ENCODE measurements at regions not wholly inside any gene's neighbourhood (a gene's known extent, or its start where the extent isn't known, plus 50 kb on each side); places are given as distances from the start of the nearest gene placed in this dataset.

DNA sequence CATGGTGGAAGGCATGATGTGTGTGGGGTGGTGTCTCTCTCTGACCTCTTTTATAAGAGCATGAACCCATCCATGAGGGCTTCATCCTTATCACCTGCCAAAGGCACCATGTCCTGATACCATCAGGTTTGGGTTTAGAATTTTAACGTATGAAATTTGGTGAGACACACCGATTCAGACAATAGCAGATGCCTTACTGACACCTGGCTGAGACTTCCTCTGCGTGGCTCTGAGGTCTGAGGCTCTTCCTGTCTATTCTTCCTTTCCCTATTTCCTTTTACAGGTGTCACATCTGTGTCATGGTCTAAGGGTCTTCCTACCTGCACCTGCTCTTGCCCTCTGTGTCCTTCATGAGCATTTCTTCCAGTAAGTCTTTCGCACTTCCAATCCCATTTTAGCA lies 320.7 kb upstream of the CLNK start (continued):
- TF ChIP-seq, protein P1, sequence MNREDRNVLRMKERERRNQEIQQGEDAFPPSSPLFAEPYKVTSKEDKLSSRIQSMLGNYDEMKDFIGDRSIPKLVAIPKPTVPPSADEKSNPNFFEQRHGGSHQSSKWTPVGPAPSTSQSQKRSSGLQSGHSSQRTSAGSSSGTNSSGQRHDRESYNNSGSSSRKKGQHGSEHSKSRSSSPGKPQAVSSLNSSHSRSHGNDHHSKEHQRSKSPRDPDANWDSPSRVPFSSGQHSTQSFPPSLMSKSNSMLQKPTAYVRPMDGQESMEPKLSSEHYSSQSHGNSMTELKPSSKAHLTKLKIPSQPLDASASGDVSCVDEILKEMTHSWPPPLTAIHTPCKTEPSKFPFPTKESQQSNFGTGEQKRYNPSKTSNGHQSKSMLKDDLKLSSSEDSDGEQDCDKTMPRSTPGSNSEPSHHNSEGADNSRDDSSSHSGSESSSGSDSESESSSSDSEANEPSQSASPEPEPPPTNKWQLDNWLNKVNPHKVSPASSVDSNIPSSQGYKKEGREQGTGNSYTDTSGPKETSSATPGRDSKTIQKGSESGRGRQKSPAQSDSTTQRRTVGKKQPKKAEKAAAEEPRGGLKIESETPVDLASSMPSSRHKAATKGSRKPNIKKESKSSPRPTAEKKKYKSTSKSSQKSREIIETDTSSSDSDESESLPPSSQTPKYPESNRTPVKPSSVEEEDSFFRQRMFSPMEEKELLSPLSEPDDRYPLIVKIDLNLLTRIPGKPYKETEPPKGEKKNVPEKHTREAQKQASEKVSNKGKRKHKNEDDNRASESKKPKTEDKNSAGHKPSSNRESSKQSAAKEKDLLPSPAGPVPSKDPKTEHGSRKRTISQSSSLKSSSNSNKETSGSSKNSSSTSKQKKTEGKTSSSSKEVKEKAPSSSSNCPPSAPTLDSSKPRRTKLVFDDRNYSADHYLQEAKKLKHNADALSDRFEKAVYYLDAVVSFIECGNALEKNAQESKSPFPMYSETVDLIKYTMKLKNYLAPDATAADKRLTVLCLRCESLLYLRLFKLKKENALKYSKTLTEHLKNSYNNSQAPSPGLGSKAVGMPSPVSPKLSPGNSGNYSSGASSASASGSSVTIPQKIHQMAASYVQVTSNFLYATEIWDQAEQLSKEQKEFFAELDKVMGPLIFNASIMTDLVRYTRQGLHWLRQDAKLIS (CRISPR knock-in tag; IDR thresholded peaks at IDR 0.05; ENCODE audit: borderline replicate concordance): no peak
- TF ChIP-seq FOXP1 (CRISPR knock-in tag; IDR thresholded peaks at IDR 0.05; ENCODE audit: borderline replicate concordance) (no peak), TP53 (CRISPR knock-in tag; IDR thresholded peaks at IDR 0.05) (no peak), CBFB (CRISPR knock-in tag; IDR thresholded peaks at IDR 0.05; ENCODE audit: low read depth) (no peak), IRF2 (CRISPR knock-in tag; IDR thresholded peaks at IDR 0.05; ENCODE audit: borderline replicate concordance, low read depth) (no peak), MXD4 (CRISPR knock-in tag; IDR thresholded peaks at IDR 0.05; ENCODE audit: borderline replicate concordance) (no peak), JAZF1 (CRISPR knock-in tag; IDR thresholded peaks at IDR 0.05) (no peak), SOX15 (CRISPR knock-in tag; IDR thresholded peaks at IDR 0.05) (no peak)
- TF ChIP-seq, protein P2, sequence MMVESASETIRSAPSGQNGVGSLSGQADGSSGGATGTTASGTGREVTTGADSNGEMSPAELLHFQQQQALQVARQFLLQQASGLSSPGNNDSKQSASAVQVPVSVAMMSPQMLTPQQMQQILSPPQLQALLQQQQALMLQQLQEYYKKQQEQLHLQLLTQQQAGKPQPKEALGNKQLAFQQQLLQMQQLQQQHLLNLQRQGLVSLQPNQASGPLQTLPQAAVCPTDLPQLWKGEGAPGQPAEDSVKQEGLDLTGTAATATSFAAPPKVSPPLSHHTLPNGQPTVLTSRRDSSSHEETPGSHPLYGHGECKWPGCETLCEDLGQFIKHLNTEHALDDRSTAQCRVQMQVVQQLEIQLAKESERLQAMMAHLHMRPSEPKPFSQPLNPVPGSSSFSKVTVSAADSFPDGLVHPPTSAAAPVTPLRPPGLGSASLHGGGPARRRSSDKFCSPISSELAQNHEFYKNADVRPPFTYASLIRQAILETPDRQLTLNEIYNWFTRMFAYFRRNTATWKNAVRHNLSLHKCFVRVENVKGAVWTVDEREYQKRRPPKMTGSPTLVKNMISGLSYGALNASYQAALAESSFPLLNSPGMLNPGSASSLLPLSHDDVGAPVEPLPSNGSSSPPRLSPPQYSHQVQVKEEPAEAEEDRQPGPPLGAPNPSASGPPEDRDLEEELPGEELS (CRISPR knock-in tag; IDR thresholded peaks at IDR 0.05): no peak
- TF ChIP-seq, protein P3, sequence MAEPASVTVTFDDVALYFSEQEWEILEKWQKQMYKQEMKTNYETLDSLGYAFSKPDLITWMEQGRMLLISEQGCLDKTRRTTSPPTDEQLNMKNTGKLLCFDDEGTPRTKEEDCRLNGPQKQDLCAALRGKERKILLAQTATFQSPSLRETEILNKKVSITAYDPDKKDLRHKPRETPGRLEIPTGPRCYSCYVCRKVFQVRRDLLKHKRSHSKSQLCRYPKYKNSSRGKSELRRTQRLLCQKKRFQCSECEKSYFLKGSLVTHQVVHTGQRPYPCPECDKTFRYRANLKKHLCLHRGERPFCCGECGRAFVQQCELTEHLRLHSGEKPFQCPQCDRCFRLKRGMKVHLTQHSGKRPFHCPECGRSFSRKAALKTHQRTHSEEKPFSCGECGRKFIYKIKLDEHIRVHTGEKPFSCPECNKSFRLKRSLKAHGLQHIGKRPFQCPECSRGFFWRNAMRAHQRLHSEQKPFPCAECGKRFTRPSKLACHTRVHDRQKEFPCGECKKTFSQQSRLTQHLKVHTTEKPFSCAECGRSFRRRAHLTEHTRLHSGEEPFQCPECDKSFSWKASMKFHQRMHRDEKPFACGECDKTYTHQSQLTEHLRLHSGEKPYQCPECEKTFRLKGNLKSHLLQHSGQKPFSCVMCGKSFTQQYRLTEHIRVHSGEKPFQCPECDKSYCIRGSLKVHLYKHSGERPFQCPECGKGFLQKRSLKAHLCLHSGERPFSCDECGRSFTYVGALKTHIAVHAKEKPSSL (CRISPR knock-in tag; conservative IDR thresholded peaks at IDR 0.05): no peak
- TF ChIP-seq, protein P4, sequence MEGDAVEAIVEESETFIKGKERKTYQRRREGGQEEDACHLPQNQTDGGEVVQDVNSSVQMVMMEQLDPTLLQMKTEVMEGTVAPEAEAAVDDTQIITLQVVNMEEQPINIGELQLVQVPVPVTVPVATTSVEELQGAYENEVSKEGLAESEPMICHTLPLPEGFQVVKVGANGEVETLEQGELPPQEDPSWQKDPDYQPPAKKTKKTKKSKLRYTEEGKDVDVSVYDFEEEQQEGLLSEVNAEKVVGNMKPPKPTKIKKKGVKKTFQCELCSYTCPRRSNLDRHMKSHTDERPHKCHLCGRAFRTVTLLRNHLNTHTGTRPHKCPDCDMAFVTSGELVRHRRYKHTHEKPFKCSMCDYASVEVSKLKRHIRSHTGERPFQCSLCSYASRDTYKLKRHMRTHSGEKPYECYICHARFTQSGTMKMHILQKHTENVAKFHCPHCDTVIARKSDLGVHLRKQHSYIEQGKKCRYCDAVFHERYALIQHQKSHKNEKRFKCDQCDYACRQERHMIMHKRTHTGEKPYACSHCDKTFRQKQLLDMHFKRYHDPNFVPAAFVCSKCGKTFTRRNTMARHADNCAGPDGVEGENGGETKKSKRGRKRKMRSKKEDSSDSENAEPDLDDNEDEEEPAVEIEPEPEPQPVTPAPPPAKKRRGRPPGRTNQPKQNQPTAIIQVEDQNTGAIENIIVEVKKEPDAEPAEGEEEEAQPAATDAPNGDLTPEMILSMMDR (IDR thresholded peaks at IDR 0.05): no peak
- TF ChIP-seq, protein P5, sequence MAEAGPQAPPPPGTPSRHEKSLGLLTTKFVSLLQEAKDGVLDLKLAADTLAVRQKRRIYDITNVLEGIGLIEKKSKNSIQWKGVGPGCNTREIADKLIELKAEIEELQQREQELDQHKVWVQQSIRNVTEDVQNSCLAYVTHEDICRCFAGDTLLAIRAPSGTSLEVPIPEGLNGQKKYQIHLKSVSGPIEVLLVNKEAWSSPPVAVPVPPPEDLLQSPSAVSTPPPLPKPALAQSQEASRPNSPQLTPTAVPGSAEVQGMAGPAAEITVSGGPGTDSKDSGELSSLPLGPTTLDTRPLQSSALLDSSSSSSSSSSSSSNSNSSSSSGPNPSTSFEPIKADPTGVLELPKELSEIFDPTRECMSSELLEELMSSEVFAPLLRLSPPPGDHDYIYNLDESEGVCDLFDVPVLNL (CRISPR knock-in tag; IDR thresholded peaks at IDR 0.05; ENCODE audit: borderline replicate concordance, low read depth): no peak
- TF ChIP-seq, protein P6, sequence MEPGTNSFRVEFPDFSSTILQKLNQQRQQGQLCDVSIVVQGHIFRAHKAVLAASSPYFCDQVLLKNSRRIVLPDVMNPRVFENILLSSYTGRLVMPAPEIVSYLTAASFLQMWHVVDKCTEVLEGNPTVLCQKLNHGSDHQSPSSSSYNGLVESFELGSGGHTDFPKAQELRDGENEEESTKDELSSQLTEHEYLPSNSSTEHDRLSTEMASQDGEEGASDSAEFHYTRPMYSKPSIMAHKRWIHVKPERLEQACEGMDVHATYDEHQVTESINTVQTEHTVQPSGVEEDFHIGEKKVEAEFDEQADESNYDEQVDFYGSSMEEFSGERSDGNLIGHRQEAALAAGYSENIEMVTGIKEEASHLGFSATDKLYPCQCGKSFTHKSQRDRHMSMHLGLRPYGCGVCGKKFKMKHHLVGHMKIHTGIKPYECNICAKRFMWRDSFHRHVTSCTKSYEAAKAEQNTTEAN (CRISPR knock-in tag; IDR thresholded peaks at IDR 0.05): no peak

DNA sequence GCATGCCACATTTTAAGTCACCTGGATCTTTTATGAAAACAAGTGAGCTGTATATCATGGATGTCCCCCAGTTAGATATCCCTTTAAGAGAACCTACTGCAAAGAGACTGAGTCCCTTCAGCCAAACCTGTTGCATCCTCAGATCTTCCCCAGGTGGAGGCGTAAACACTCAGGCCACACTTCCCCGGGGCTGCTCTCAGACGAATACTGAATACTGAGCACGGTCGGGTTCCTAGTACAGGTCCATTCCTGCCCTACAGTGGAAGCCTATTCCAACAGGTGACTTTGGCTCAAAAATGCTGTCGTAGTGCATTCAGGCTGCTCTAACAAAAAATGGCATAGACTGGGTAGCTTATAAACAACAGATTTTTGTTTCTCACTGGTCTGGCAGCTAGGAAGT lies 320.2 kb upstream of the CLNK start:
- H3K9me3 Mint-ChIP-seq: peaks cover 81% of the 10 kb centered on the region
- ChIA-PET POLR2A (no interaction called here), CTCF (interaction anchor here (0.6 kb wide), 1 partner anchor 349 kb away, joined by 5 read pairs; no protein-coding TSS in a partner anchor)
- DNase-seq (ENCODE audit: low spot score) (no peak), ATAC-seq (peak; percentile 60; the same call in 1 of the 2 replicates)
- H3K27me3 Mint-ChIP-seq (ENCODE audit: low read depth): peaks cover 2% of the 10 kb centered on the region; the same call in 1 of the 2 replicates
- peaks cover 5% of the 10 kb centered on the region for H3K4me1 Mint-ChIP-seq
- H3K36me3 Mint-ChIP-seq: peaks cover 48% of the 10 kb centered on the region
- no peak overlapping the region for H3K27ac Mint-ChIP-seq
- H3K4me3 Mint-ChIP-seq: no peak overlapping the region
- TF ChIP-seq, protein P7, sequence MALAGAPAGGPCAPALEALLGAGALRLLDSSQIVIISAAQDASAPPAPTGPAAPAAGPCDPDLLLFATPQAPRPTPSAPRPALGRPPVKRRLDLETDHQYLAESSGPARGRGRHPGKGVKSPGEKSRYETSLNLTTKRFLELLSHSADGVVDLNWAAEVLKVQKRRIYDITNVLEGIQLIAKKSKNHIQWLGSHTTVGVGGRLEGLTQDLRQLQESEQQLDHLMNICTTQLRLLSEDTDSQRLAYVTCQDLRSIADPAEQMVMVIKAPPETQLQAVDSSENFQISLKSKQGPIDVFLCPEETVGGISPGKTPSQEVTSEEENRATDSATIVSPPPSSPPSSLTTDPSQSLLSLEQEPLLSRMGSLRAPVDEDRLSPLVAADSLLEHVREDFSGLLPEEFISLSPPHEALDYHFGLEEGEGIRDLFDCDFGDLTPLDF (CRISPR knock-in tag; IDR thresholded peaks at IDR 0.05): no peak
- TF ChIP-seq, protein P8, sequence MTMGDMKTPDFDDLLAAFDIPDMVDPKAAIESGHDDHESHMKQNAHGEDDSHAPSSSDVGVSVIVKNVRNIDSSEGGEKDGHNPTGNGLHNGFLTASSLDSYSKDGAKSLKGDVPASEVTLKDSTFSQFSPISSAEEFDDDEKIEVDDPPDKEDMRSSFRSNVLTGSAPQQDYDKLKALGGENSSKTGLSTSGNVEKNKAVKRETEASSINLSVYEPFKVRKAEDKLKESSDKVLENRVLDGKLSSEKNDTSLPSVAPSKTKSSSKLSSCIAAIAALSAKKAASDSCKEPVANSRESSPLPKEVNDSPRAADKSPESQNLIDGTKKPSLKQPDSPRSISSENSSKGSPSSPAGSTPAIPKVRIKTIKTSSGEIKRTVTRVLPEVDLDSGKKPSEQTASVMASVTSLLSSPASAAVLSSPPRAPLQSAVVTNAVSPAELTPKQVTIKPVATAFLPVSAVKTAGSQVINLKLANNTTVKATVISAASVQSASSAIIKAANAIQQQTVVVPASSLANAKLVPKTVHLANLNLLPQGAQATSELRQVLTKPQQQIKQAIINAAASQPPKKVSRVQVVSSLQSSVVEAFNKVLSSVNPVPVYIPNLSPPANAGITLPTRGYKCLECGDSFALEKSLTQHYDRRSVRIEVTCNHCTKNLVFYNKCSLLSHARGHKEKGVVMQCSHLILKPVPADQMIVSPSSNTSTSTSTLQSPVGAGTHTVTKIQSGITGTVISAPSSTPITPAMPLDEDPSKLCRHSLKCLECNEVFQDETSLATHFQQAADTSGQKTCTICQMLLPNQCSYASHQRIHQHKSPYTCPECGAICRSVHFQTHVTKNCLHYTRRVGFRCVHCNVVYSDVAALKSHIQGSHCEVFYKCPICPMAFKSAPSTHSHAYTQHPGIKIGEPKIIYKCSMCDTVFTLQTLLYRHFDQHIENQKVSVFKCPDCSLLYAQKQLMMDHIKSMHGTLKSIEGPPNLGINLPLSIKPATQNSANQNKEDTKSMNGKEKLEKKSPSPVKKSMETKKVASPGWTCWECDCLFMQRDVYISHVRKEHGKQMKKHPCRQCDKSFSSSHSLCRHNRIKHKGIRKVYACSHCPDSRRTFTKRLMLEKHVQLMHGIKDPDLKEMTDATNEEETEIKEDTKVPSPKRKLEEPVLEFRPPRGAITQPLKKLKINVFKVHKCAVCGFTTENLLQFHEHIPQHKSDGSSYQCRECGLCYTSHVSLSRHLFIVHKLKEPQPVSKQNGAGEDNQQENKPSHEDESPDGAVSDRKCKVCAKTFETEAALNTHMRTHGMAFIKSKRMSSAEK (CRISPR knock-in tag; IDR thresholded peaks at IDR 0.05; ENCODE audit: borderline replicate concordance): no peak
